Lung (tissue), 11 donors: ENCODE measurements at regions not wholly inside any gene's neighbourhood (a gene's known extent, or its start where the extent isn't known, plus 50 kb on each side); places are given as distances from the start of the nearest gene placed in this dataset.
A peak's percentile ranks its signal among the peaks of the same experiment; 100 is the strongest.
"Not testable (repeated sequence)": the region's sequence is repeated elsewhere in the genome, so short reads cannot be mapped to it uniquely, and the experiment has no call there.

Experiments used
- ATAC-seq: fragments of 200-7000 bp; cut with Tn5 transposase; one replicate; pipeline ENCODE4 v1.9.1; 2020; ENCODE audit warnings: moderate number of reproducible peaks; ENCODE audit not compliant: insufficient read depth, low FRiP score
- DNase-seq, 3 donors: peaks; one replicate each; pipeline ENCODE4 v3.0.0-alpha.2; 2013 to 2017
- H3K27ac ChIP-seq, 2 donors: one replicate each; pipeline ENCODE4 v1.5.1; 2013; ENCODE audit warnings: mild to moderate bottlenecking in 2 of 2, moderate library complexity in 2 of 2, control low read depth in 1 of 2, inconsistent platforms in 1 of 2, low read depth in 1 of 2, low read length in 1 of 2
- H3K27me3 ChIP-seq, 3 donors: one replicate each; pipeline ENCODE4 v1.5.1; 2013; ENCODE audit warnings: low read length in 2 of 3; ENCODE audit not compliant: control insufficient read depth in 3 of 3, insufficient read depth in 3 of 3
- H3K36me3 ChIP-seq, 4 donors: one replicate each; pipeline ENCODE4 v1.5.1; 2013; ENCODE audit warnings: low read length in 4 of 4, mild to moderate bottlenecking in 1 of 4, moderate library complexity in 1 of 4; ENCODE audit not compliant: control insufficient read depth in 4 of 4, insufficient read depth in 4 of 4
- H3K4me1 ChIP-seq, 5 donors: one replicate each; pipeline ENCODE4 v1.5.1; 2013; ENCODE audit warnings: low read length in 5 of 5, mild to moderate bottlenecking in 2 of 5, moderate library complexity in 1 of 5; ENCODE audit not compliant: control insufficient read depth in 5 of 5, insufficient read depth in 5 of 5
- H3K4me3 ChIP-seq: one replicate; pipeline ENCODE4 v1.5.1; 2013; ENCODE audit warnings: mild to moderate bottlenecking, control low read depth, moderate library complexity
- H3K9ac ChIP-seq, 2 donors: one replicate each; pipeline ENCODE4 v1.5.1; 2013; ENCODE audit warnings: low read length in 2 of 2, control low read depth in 1 of 2; ENCODE audit not compliant: insufficient read depth in 1 of 2
- H3K9me3 ChIP-seq, 4 donors: one replicate each; pipeline ENCODE4 v1.5.1; 2013; ENCODE audit warnings: low read length in 3 of 4, mild to moderate bottlenecking in 1 of 4, moderate library complexity in 1 of 4; ENCODE audit not compliant: control insufficient read depth in 4 of 4, insufficient read depth in 3 of 4
- WGBS, 2 donors: extraction: QIAGEN DNeasy Blood & Tissue Kit; methylation state at CpG; one replicate each; pipeline ENCODE4 v1.1.7; 2013; 5-methylcytosine and 5-hydroxymethylcytosine counted together
- TF ChIP-seq, protein P1 (sequence below): IDR thresholded peaks from 2 replicates; pipeline ENCODE4 v1.5.1; 2012; ENCODE audit warnings: mild to moderate bottlenecking; ENCODE audit errors: control extremely low read depth, extremely low read depth
- donor health status: control.
- donor health status: control.
- donor health status: Bipolar disorder and iron deficiency.
- donor health status: healthy.
- donor health status: DM: yes; HTN: yes; CAD: no.

DNA sequence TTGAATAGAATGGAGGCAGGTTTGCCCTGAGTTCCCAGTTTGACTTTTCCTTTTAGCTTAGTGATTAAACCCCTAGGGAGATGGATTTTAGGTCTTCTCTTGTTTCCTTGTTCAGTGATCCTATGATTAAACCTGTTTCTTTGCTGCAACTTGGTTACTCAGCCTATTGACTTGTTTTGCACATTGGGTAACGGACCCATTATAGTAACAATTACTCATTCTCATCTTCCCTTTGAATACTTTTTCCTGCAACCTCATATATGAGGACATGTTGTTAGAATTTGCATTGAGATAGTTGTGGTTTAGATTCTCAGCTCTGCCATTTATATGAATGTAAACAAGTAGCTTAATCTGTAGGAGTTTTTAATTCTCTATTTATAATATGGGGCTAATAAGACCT is 489.2 kb upstream of the CNTN5 start:
- WGBS, 2 donors: 79 to 84% methylated on average over 1 of the region's 1 CpG

GRCh38 chr11:98536023-98536422 is 484.7 kb upstream of the CNTN5 start:
- Histone ChIP-seq H3K4me1 (no peaks in the 10 kb centered on the region), H3K27ac (no peak overlapping the region), H3K27me3 (no peaks in the 10 kb centered on the region), H3K36me3 (no peaks in the 10 kb centered on the region), H3K9me3 (no peaks in the 10 kb centered on the region), H3K4me3 (no peak overlapping the region), H3K9ac (no peak overlapping the region)
- ATAC-seq (no peak), DNase-seq (no peak)
- TF ChIP-seq, protein P1, sequence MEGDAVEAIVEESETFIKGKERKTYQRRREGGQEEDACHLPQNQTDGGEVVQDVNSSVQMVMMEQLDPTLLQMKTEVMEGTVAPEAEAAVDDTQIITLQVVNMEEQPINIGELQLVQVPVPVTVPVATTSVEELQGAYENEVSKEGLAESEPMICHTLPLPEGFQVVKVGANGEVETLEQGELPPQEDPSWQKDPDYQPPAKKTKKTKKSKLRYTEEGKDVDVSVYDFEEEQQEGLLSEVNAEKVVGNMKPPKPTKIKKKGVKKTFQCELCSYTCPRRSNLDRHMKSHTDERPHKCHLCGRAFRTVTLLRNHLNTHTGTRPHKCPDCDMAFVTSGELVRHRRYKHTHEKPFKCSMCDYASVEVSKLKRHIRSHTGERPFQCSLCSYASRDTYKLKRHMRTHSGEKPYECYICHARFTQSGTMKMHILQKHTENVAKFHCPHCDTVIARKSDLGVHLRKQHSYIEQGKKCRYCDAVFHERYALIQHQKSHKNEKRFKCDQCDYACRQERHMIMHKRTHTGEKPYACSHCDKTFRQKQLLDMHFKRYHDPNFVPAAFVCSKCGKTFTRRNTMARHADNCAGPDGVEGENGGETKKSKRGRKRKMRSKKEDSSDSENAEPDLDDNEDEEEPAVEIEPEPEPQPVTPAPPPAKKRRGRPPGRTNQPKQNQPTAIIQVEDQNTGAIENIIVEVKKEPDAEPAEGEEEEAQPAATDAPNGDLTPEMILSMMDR: no peak
- WGBS, 2 donors: 38 to 44% methylated on average over 1 of the region's 1 CpG

More for the DNA sequence above, 489.2 kb upstream of the CNTN5 start:
- Histone ChIP-seq H3K9ac (no peak overlapping the region), H3K9me3 (no peaks in the 10 kb centered on the region), H3K4me3 (no peak overlapping the region), H3K27ac (no peak overlapping the region), H3K36me3 (no peaks in the 10 kb centered on the region), H3K4me1 (no peaks in the 10 kb centered on the region), H3K27me3 (no peaks in the 10 kb centered on the region)
- DNase-seq: no peak
- TF ChIP-seq, protein P1: no peak
- no peak for ATAC-seq

DNA sequence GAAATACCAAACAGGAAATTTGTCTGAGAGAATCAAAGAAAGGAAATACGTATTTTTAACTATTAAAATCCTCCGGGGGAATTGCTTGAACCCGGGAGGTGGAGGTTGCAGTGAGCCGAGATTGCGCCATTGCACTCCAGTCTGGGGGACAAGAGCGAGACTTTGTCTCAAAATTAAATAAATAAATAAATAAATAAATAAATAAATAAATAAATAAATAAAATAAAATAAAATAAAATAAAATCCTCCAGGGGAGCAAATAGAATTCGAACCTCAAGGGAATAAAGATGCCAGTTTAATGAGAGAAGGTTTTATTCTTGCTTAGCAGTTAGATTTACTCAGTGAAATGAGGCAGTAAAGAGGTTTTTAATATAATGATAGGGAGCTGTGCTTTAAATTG is 482.4 kb upstream of the CNTN5 start:
- not testable (repeated sequence) for H3K27me3 ChIP-seq, H3K9ac ChIP-seq, H3K4me3 ChIP-seq, H3K27ac ChIP-seq, H3K36me3 ChIP-seq, H3K4me1 ChIP-seq, DNase-seq, H3K9me3 ChIP-seq, ATAC-seq
- WGBS, 2 donors: 90 to 93% methylated on average over 7 of the region's 7 CpGs

GRCh38 chr11:98545544-98546175 is 475.1 kb upstream of the CNTN5 start:
- TF ChIP-seq, protein P1: no peak
- peak in 2 of 3 donors; percentile 4 to 11 for DNase-seq
- no peaks in the 10 kb centered on the region for H3K9me3 ChIP-seq
- ATAC-seq: no peak
- H3K36me3 ChIP-seq: no peaks in the 10 kb centered on the region
- WGBS, 2 donors: 83 to 88% methylated on average over 5 of the region's 5 CpGs
- H3K27me3 ChIP-seq: no peaks in the 10 kb centered on the region
- H3K4me1 ChIP-seq: no peaks in the 10 kb centered on the region
- H3K4me3 ChIP-seq: no peak overlapping the region
- no peak overlapping the region for H3K27ac ChIP-seq
- no peak overlapping the region for H3K9ac ChIP-seq
